Adrenal gland (tissue), 9 donors: ENCODE measurements at regions not wholly inside any gene's neighbourhood (a gene's known extent, or its start where the extent isn't known, plus 50 kb on each side); places are given as distances from the start of the nearest gene placed in this dataset.

Experiments used
- DNase-seq, 7 donors: peaks; one replicate each; pipeline ENCODE4 v3.0.0-alpha.2; 2019 to 2020
- H3K27ac ChIP-seq, 5 donors: fragments of 200-600 bp; sonication (generic) in 4 of 5; 1 replicate in 3 of 5; 2 replicates in 2 of 5; pipeline versions ENCODE4 v1.5.1 to v1.8.0; 2016 to 2020; ENCODE audit warnings: mild to moderate bottlenecking in 1 of 5
- H3K27me3 ChIP-seq: fragments of 200-600 bp; 2 replicates; pipeline ENCODE4 v1.8.0; 2021
- H3K36me3 ChIP-seq, 2 donors: fragments of 200-600 bp; replicated peaks in 1 of 2; 1 replicate in 1 of 2; 2 replicates in 1 of 2; pipeline versions ENCODE4 v1.5.1 to v1.8.0; 2018 to 2022
- H3K4me1 ChIP-seq, 2 donors: fragments of 200-600 bp; replicated peaks in 1 of 2; 1 replicate in 1 of 2; 2 replicates in 1 of 2; pipeline versions ENCODE4 v1.5.1 to v1.8.0; 2018 to 2021
- H3K4me3 ChIP-seq, 4 donors: fragments of 200-600 bp; sonication (generic) in 3 of 4; one replicate each; pipeline ENCODE4 v1.5.1; 2016 to 2018
- H3K9me3 ChIP-seq, 3 donors: fragments of 200-600 bp; sonication (generic) in 1 of 3; replicated peaks in 1 of 3; 1 replicate in 2 of 3; 2 replicates in 1 of 3; pipeline versions ENCODE4 v1.5.1 to v1.8.0; 2016 to 2021
- CTCF ChIP-seq, 6 experiments: fragments of 450-650 bp in 4 of 6; fragments of 200-600 bp in 2 of 6; sonication (generic) in 1 of 6; IDR thresholded peaks; 1 replicate in 5 of 6; 2 replicates in 1 of 6; pipeline versions ENCODE4 v1.5.1 to v1.8.0; 2016 to 2021; ENCODE audit warnings: antibody characterized with exemption in 6 of 6, mild to moderate bottlenecking in 2 of 6, moderate library complexity in 1 of 6
- POLR2A ChIP-seq, 2 donors: fragments of 450-650 bp; IDR thresholded peaks; one replicate each; pipeline ENCODE4 v1.6.1; 2017; ENCODE audit warnings: antibody characterized with exemption in 2 of 2, mild to moderate bottlenecking in 2 of 2, moderate library complexity in 1 of 2
- WGBS, 4 donors: extraction: QIAGEN DNeasy Blood & Tissue Kit in 2 of 4; methylation state at CpG; one replicate each; pipeline versions ENCODE4 v1.1.5 to v1.1.7; 2013 to 2017; 5-methylcytosine and 5-hydroxymethylcytosine counted together
- intact Hi-C, 2 donors: fragments of 100-400 bp; cut with DNase I; formaldehyde crosslinking; loops; one replicate each; pipeline versions ENCODE4 v1.14.1 to v1.15.0; 2022 to 2023
- donor health status: healthy with polysubstance abuse.
- donor health status: Bipolar disorder and iron deficiency.
- donor health status: DM: yes; HTN: yes; CAD: no.
- donor health status: DM: no; HTN: no; CAD: no.
- donor health status: DM: no; HTN: no; CAD: no.

GRCh38 chr14:98028162-98028561, 1231.0 kb downstream of the VRK1 start:
- Histone ChIP-seq H3K27ac (no peak overlapping the region), H3K36me3 (no peaks in the 10 kb centered on the region), H3K4me3 (no peak overlapping the region), H3K9me3 (no peaks in the 10 kb centered on the region), H3K4me1 (no peaks in the 10 kb centered on the region), H3K27me3 (no peaks in the 10 kb centered on the region)
- DNase-seq = no peak
- 77 to 94% (median 88%) methylated on average over 6 of the region's 6 CpGs for WGBS, 4 donors
- intact Hi-C loops = no loop called here
- TF ChIP-seq CTCF (IDR thresholded peaks at IDR 0.05) = no peak
- TF ChIP-seq POLR2A (IDR thresholded peaks at IDR 0.05) = no peak

GRCh38 chr14:98035396-98035795, 1236.6 kb downstream of the BCL11B start:
- TF ChIP-seq POLR2A (IDR thresholded peaks at IDR 0.05) = no peak
- no peak for TF ChIP-seq CTCF (IDR thresholded peaks at IDR 0.05)
- H3K27ac ChIP-seq = no peak overlapping the region
- intact Hi-C loops = no loop called here
- no peaks in the 10 kb centered on the region for H3K36me3 ChIP-seq
- no peaks in the 10 kb centered on the region for H3K27me3 ChIP-seq
- H3K4me1 ChIP-seq = no peaks in the 10 kb centered on the region
- no peaks in the 10 kb centered on the region for H3K9me3 ChIP-seq
- DNase-seq = no peak
- WGBS, 4 donors = 60 to 76% (median 64%) methylated on average over 4 of the region's 4 CpGs
- H3K4me3 ChIP-seq = no peak overlapping the region

DNA sequence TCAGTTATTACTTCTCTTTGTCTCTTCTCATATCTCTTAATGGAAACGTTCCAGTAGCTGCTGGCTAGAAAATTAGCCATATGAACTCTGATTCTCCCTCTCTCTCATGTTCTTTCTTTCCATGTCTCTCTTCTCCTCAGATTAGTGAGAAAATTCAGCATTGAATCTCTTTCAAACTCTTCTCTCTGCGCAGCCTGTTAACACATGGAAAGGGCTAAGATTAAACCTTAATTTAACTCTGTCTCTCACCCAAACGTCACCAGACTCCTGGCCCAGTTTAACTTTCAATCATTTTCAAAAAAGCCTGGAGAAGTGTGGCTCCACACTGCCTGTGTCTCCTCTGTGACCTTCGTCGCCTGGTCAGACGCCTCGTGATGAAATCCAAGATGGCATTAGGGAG, 1234.2 kb downstream of the BCL11B start:
- no peak overlapping the region for H3K4me3 ChIP-seq
- no peak overlapping the region for H3K27ac ChIP-seq
- WGBS, 4 donors = 73 to 84% (median 76%) methylated on average over 7 of the region's 7 CpGs
- H3K27me3 ChIP-seq = no peaks in the 10 kb centered on the region
- intact Hi-C loops = no loop called here
- TF ChIP-seq POLR2A (IDR thresholded peaks at IDR 0.05) (no peak), CTCF (IDR thresholded peaks at IDR 0.05) (no peak)
- no peaks in the 10 kb centered on the region for H3K4me1 ChIP-seq
- no peaks in the 10 kb centered on the region for H3K36me3 ChIP-seq
- no peaks in the 10 kb centered on the region for H3K9me3 ChIP-seq
- no peak for DNase-seq

DNA sequence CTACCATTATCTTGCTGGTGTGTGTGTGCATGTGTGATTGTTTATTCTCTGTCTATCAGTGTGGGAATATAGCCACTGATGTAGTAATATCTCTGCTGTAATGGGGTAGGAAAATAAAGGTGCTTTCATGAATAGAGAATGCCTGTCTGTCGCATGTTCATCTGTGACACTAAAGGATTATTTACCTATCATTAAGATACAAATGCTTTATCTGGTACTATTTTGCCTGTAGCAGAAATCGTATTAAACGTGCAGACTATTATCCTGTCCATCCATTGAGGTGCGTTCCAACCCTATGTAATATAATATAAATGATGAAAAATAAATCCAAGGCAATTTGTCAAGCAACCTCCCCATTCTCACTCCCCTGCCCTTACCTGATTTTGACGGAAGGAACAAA, 1215.1 kb downstream of the BCL11B start:
- Histone ChIP-seq H3K9me3 (no peaks in the 10 kb centered on the region), H3K27me3 (no peaks in the 10 kb centered on the region), H3K36me3 (no peaks in the 10 kb centered on the region), H3K27ac (no peak overlapping the region), H3K4me1 (no peaks in the 10 kb centered on the region), H3K4me3 (no peak overlapping the region)
- no peak for DNase-seq
- 68 to 80% (median 77%) methylated on average over 5 of the region's 5 CpGs for WGBS, 4 donors
- intact Hi-C loops = no loop called here
- TF ChIP-seq CTCF (IDR thresholded peaks at IDR 0.05) = no peak
- no peak for TF ChIP-seq POLR2A (IDR thresholded peaks at IDR 0.05)
